ENCODE measurements at regions not wholly inside any gene's neighbourhood (a gene's known extent, or its start where the extent isn't known, plus 50 kb on each side); places are given as distances from the start of the nearest gene placed in this dataset.

- TF ChIP-seq KDM5A (IDR thresholded peaks at IDR 0.05; ENCODE audit: low read length) = no peak
- TF ChIP-seq CHD2 (IDR thresholded peaks at IDR 0.05; ENCODE audit: low read length) = no peak
- no peak for TF ChIP-seq CTCF (IDR thresholded peaks at IDR 0.05; ENCODE audit: control extremely low read depth in 1 of 3, insufficient read depth in 1 of 3, low read depth in 1 of 3, low read length in 3 of 3)
- no peak for TF ChIP-seq SP2 (IDR thresholded peaks at IDR 0.05; ENCODE audit: low read length)
- TF ChIP-seq CEBPB (IDR thresholded peaks at IDR 0.05; ENCODE audit: low read depth, low read length) = no peak
- TF ChIP-seq CREB1 (IDR thresholded peaks at IDR 0.05) = no peak
- TF ChIP-seq POLR2A (IDR thresholded peaks at IDR 0.05; ENCODE audit: control extremely low read depth in 1 of 2, low read depth in 2 of 2, low read length in 2 of 2) = no peak
- no peak for TF ChIP-seq MAX (IDR thresholded peaks at IDR 0.05)
Observed at GRCh38 chr20:10954908-10955580, 281.2 kb upstream of the JAG1 start.

Measured in H1 (cell line).